OCI-LY3 (cell line): ENCODE measurements at regions not wholly inside any gene's neighbourhood (a gene's known extent, or its start where the extent isn't known, plus 50 kb on each side); places are given as distances from the start of the nearest gene placed in this dataset.
"Not testable (repeated sequence)": the region's sequence is repeated elsewhere in the genome, so short reads cannot be mapped to it uniquely, and the experiment has no call there.

Source experiments
- H2AFZ ChIP-seq: fragments of 200-600, 300-600 bp; shearing (Covaris generic); 2 replicates; pipeline ENCODE4 v1.6.0; 2014; ENCODE audit warnings: antibody characterized with exemption, low read depth, low read length
- H3K27ac ChIP-seq: fragments of 200-600, 300-600 bp; sonication (generic); 2 replicates; pipeline ENCODE4 v1.5.1; 2014; ENCODE audit warnings: mild to moderate bottlenecking, low read length, moderate library complexity, mixed read lengths
- H3K27me3 ChIP-seq: fragments of 200-600, 300-600 bp; sonication (generic); 2 replicates; pipeline ENCODE4 v1.6.1; 2014; ENCODE audit warnings: low read depth, low read length, mixed read lengths
- H3K36me3 ChIP-seq: fragments of 200-600, 300-600 bp; sonication (generic); replicated peaks from 2 replicates; pipeline ENCODE3; 2014; ENCODE audit warnings: low read depth, low read length, mixed read lengths
- H3K4me1 ChIP-seq: fragments of 300-600, 200-600 bp; sonication (generic); 2 replicates; pipeline ENCODE4 v1.6.1; 2014; ENCODE audit warnings: low read length, mixed read lengths
- H3K4me2 ChIP-seq: fragments of 200-600, 300-600 bp; sonication (generic); 2 replicates; pipeline ENCODE4 v1.6.1; 2014; ENCODE audit warnings: low read length, mixed read lengths
- H3K4me3 ChIP-seq: fragments of 300-600, 200-600 bp; sonication (generic); 2 replicates; pipeline ENCODE4 v1.5.1; 2014; ENCODE audit warnings: antibody characterized with exemption, mild to moderate bottlenecking, low read length, moderate library complexity
- H3K79me2 ChIP-seq: fragments of 300-600, 200-600 bp; shearing (Covaris generic); 2 replicates; pipeline ENCODE4 v1.6.1; 2014; ENCODE audit warnings: mild to moderate bottlenecking, low read length, mixed read lengths
- H3K9ac ChIP-seq: fragments of 300-600, 200-600 bp; shearing (Covaris generic); 2 replicates; pipeline ENCODE4 v1.6.0; 2014; ENCODE audit warnings: mild to moderate bottlenecking, low read length, moderate library complexity
- H3K9me3 ChIP-seq: fragments of 200-600, 300-600 bp; shearing (Covaris generic); 2 replicates; pipeline ENCODE4 v1.6.1; 2014; ENCODE audit warnings: low read length, mixed read lengths; ENCODE audit not compliant: insufficient read depth
- H4K20me1 ChIP-seq: fragments of 200-600, 300-600 bp; sonication (generic); 2 replicates; pipeline ENCODE4 v1.6.1; 2016; ENCODE audit warnings: low read length, mixed read lengths; ENCODE audit not compliant: insufficient read depth
- CTCF ChIP-seq: fragments of 200-600, 300-600 bp; sonication (generic); IDR thresholded peaks from 2 replicates; pipeline ENCODE4 v1.5.1; 2014; ENCODE audit warnings: antibody characterized with exemption, low read length, low read depth
- EZH2phosphoT487 ChIP-seq: fragments of 200-600 bp; shearing (Covaris generic); IDR thresholded peaks from 2 replicates; pipeline ENCODE4 v1.6.1; 2018; ENCODE audit warnings: antibody characterized with exemption, mixed run types, low read depth

GRCh38 chr5:51694826-51695225 is 311.6 kb downstream of the ISL1 start:
- Histone ChIP-seq H3K79me2 (no peaks in the 10 kb centered on the region), H3K4me2 (no peak overlapping the region), H3K4me1 (no peaks in the 10 kb centered on the region), H3K27me3 (no peaks in the 10 kb centered on the region), H3K27ac (no peak overlapping the region), H3K9me3 (no peaks in the 10 kb centered on the region), H3K9ac (no peak overlapping the region), H4K20me1 (no peaks in the 10 kb centered on the region), H3K36me3 (no peaks in the 10 kb centered on the region), H2AFZ (no peak overlapping the region), H3K4me3 (no peak overlapping the region)
- TF ChIP-seq EZH2phosphoT487 (no peak), CTCF (no peak)

GRCh38 chr5:51696122-51696521 is 312.9 kb downstream of the ISL1 start:
- Histone ChIP-seq H4K20me1 (no peaks in the 10 kb centered on the region), H2AFZ (no peak overlapping the region), H3K27me3 (no peaks in the 10 kb centered on the region), H3K79me2 (no peaks in the 10 kb centered on the region), H3K9ac (no peak overlapping the region), H3K9me3 (no peaks in the 10 kb centered on the region), H3K27ac (no peak overlapping the region), H3K4me2 (no peak overlapping the region), H3K4me1 (no peaks in the 10 kb centered on the region), H3K36me3 (no peaks in the 10 kb centered on the region), H3K4me3 (no peak overlapping the region)
- TF ChIP-seq EZH2phosphoT487 (no peak), CTCF (no peak)

GRCh38 chr5:51702046-51702445 is 318.8 kb downstream of the ISL1 start:
- not testable (repeated sequence) for H3K27me3 ChIP-seq, H3K4me1 ChIP-seq, H4K20me1 ChIP-seq, H2AFZ ChIP-seq, H3K9me3 ChIP-seq, H3K36me3 ChIP-seq, H3K9ac ChIP-seq, H3K79me2 ChIP-seq, H3K27ac ChIP-seq, H3K4me3 ChIP-seq, H3K4me2 ChIP-seq

- Histone ChIP-seq H3K36me3 (no peaks in the 10 kb centered on the region), H2AFZ (no peak overlapping the region), H3K4me3 (no peak overlapping the region), H3K27me3 (no peaks in the 10 kb centered on the region), H3K27ac (no peak overlapping the region), H3K79me2 (no peaks in the 10 kb centered on the region), H3K4me1 (no peaks in the 10 kb centered on the region), H3K9me3 (no peaks in the 10 kb centered on the region), H3K4me2 (no peak overlapping the region), H3K9ac (no peak overlapping the region), H4K20me1 (no peaks in the 10 kb centered on the region)
- TF ChIP-seq CTCF (no peak), EZH2phosphoT487 (no peak)
Observed at GRCh38 chr5:51712201-51712600, 329.0 kb downstream of the ISL1 start.

- not testable (repeated sequence) for H3K9ac ChIP-seq, H3K27ac ChIP-seq, H3K36me3 ChIP-seq, H3K4me3 ChIP-seq, H3K4me2 ChIP-seq, H3K27me3 ChIP-seq, H3K4me1 ChIP-seq, H3K79me2 ChIP-seq, H3K9me3 ChIP-seq, H2AFZ ChIP-seq, H4K20me1 ChIP-seq
Observed at GRCh38 chr5:51715445-51715844, 332.2 kb downstream of the ISL1 start.
